ENCODE measurements at regions not wholly inside any gene's neighbourhood (a gene's known extent, or its start where the extent isn't known, plus 50 kb on each side); places are given as distances from the start of the nearest gene placed in this dataset.

- Histone ChIP-seq H3K27me3 (replicated peaks; ENCODE audit: insufficient read depth, low read length) (no peaks in the 10 kb centered on the region), H3K36me3 (replicated peaks; ENCODE audit: insufficient read depth, low read length) (no peaks in the 10 kb centered on the region)
Observed at GRCh38 chr1:222077206-222077605, 335.3 kb upstream of the DUSP10 start.

GRCh38 chr1:222074317-222074716 lies 332.4 kb upstream of the DUSP10 start:
- no peaks in the 10 kb centered on the region for H3K79me2 ChIP-seq (ENCODE audit: low read length)
- no peak overlapping the region for H2AFZ ChIP-seq (ENCODE audit: low read length)
- no peak for TF ChIP-seq EZH2phosphoT487 (IDR thresholded peaks at IDR 0.05; ENCODE audit: low read length)
- no peak for TF ChIP-seq CTCF (IDR thresholded peaks at IDR 0.05; ENCODE audit: low read length)
- no peak for TF ChIP-seq EZH2 (optimal IDR thresholded peaks at IDR 0.05; ENCODE audit: low read depth, low read length)
- H3K9ac ChIP-seq (ENCODE audit: low read length): no peak overlapping the region
- no peaks in the 10 kb centered on the region for H3K9me3 ChIP-seq (replicated peaks; ENCODE audit: insufficient read depth, low read length)
- H4K20me1 ChIP-seq (ENCODE audit: insufficient read depth, low read length): no peaks in the 10 kb centered on the region
- H3K4me1 ChIP-seq (ENCODE audit: low read length): no peaks in the 10 kb centered on the region
- no peaks in the 10 kb centered on the region for H3K36me3 ChIP-seq (replicated peaks; ENCODE audit: insufficient read depth, low read length)
- no peak for DNase-seq
- H3F3A ChIP-seq (ENCODE audit: insufficient read depth, low read length): no peaks in the 10 kb centered on the region
- no peaks in the 10 kb centered on the region for H3K27me3 ChIP-seq (replicated peaks; ENCODE audit: insufficient read depth, low read length)
- H3K4me3 ChIP-seq (ENCODE audit: low read length): no peak overlapping the region
- no peaks in the 10 kb centered on the region for H3K9me2 ChIP-seq (replicated peaks; ENCODE audit: insufficient read depth, low read length)
- no peak overlapping the region for H3K27ac ChIP-seq (ENCODE audit: low read length)
- H3K4me2 ChIP-seq (ENCODE audit: low read depth, low read length): no peak overlapping the region

More at GRCh38 chr1:222077206-222077605, 335.3 kb upstream of the DUSP10 start:
- TF ChIP-seq EZH2phosphoT487 (IDR thresholded peaks at IDR 0.05; ENCODE audit: low read length) (no peak), CTCF (IDR thresholded peaks at IDR 0.05; ENCODE audit: low read length) (no peak), EZH2 (optimal IDR thresholded peaks at IDR 0.05; ENCODE audit: low read depth, low read length) (no peak)
- no peaks in the 10 kb centered on the region for H3K9me2 ChIP-seq (replicated peaks; ENCODE audit: insufficient read depth, low read length)
- no peak overlapping the region for H3K27ac ChIP-seq (ENCODE audit: low read length)
- no peak for DNase-seq
- H3K4me1 ChIP-seq (ENCODE audit: low read length): no peaks in the 10 kb centered on the region
- H2AFZ ChIP-seq (ENCODE audit: low read length): no peak overlapping the region
- no peaks in the 10 kb centered on the region for H3F3A ChIP-seq (ENCODE audit: insufficient read depth, low read length)
- H3K79me2 ChIP-seq (ENCODE audit: low read length): no peaks in the 10 kb centered on the region
- no peak overlapping the region for H3K4me3 ChIP-seq (ENCODE audit: low read length)
- H3K9ac ChIP-seq (ENCODE audit: low read length): no peak overlapping the region
- no peaks in the 10 kb centered on the region for H4K20me1 ChIP-seq (ENCODE audit: insufficient read depth, low read length)
- H3K9me3 ChIP-seq (replicated peaks; ENCODE audit: insufficient read depth, low read length): no peaks in the 10 kb centered on the region
- no peak overlapping the region for H3K4me2 ChIP-seq (ENCODE audit: low read depth, low read length)

GRCh38 chr1:222073307-222073995 lies 331.6 kb upstream of the DUSP10 start:
- no peak for TF ChIP-seq EZH2 (optimal IDR thresholded peaks at IDR 0.05; ENCODE audit: low read depth, low read length)
- TF ChIP-seq CTCF (IDR thresholded peaks at IDR 0.05; ENCODE audit: low read length): no peak
- TF ChIP-seq EZH2phosphoT487 (IDR thresholded peaks at IDR 0.05; ENCODE audit: low read length): no peak
- Histone ChIP-seq H3K9me2 (replicated peaks; ENCODE audit: insufficient read depth, low read length) (no peaks in the 10 kb centered on the region), H3K4me1 (ENCODE audit: low read length) (no peaks in the 10 kb centered on the region), H3K79me2 (ENCODE audit: low read length) (no peaks in the 10 kb centered on the region), H3K36me3 (replicated peaks; ENCODE audit: insufficient read depth, low read length) (no peaks in the 10 kb centered on the region), H3K27ac (ENCODE audit: low read length) (no peak overlapping the region), H3F3A (ENCODE audit: insufficient read depth, low read length) (no peaks in the 10 kb centered on the region), H3K9me3 (replicated peaks; ENCODE audit: insufficient read depth, low read length) (no peaks in the 10 kb centered on the region), H3K4me2 (ENCODE audit: low read depth, low read length) (no peak overlapping the region), H2AFZ (ENCODE audit: low read length) (no peak overlapping the region), H4K20me1 (ENCODE audit: insufficient read depth, low read length) (no peaks in the 10 kb centered on the region), H3K9ac (ENCODE audit: low read length) (no peak overlapping the region), H3K4me3 (ENCODE audit: low read length) (no peak overlapping the region), H3K27me3 (replicated peaks; ENCODE audit: insufficient read depth, low read length) (no peaks in the 10 kb centered on the region)
- DNase-seq: no peak
